ENCODE measurements at regions not wholly inside any gene's neighbourhood (a gene's known extent, or its start where the extent isn't known, plus 50 kb on each side); places are given as distances from the start of the nearest gene placed in this dataset.

DNA sequence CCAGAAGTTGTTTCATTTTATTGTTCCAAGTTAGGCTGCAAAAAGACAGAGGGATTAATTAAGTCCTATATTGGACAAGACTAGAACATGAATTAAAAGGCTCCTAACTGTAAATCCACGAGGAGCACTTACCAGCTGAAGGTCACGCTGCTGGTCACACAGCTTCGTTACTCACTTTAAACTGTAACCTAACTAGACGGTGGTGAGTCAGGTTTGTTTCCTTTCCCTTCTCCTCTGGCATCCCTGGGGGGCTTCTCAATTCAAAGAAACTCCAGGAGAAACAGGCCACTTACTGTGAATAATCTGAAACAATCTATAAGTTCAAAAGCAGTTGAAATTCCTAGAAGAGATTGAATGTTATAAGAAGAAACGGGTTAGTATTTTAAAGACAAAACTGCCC lies 331.4 kb downstream of the BCAT1 start:
- TF ChIP-seq POLR2AphosphoS5 (IDR thresholded peaks at IDR 0.05; ENCODE audit: low read depth) = no peak
- TF ChIP-seq CTCF (IDR thresholded peaks at IDR 0.05; ENCODE audit: insufficient read depth, low read length) = no peak
- TF ChIP-seq GABPA (IDR thresholded peaks at IDR 0.05; ENCODE audit: low read depth) = no peak
- TF ChIP-seq, protein P1, sequence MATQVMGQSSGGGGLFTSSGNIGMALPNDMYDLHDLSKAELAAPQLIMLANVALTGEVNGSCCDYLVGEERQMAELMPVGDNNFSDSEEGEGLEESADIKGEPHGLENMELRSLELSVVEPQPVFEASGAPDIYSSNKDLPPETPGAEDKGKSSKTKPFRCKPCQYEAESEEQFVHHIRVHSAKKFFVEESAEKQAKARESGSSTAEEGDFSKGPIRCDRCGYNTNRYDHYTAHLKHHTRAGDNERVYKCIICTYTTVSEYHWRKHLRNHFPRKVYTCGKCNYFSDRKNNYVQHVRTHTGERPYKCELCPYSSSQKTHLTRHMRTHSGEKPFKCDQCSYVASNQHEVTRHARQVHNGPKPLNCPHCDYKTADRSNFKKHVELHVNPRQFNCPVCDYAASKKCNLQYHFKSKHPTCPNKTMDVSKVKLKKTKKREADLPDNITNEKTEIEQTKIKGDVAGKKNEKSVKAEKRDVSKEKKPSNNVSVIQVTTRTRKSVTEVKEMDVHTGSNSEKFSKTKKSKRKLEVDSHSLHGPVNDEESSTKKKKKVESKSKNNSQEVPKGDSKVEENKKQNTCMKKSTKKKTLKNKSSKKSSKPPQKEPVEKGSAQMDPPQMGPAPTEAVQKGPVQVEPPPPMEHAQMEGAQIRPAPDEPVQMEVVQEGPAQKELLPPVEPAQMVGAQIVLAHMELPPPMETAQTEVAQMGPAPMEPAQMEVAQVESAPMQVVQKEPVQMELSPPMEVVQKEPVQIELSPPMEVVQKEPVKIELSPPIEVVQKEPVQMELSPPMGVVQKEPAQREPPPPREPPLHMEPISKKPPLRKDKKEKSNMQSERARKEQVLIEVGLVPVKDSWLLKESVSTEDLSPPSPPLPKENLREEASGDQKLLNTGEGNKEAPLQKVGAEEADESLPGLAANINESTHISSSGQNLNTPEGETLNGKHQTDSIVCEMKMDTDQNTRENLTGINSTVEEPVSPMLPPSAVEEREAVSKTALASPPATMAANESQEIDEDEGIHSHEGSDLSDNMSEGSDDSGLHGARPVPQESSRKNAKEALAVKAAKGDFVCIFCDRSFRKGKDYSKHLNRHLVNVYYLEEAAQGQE (IDR thresholded peaks at IDR 0.05; ENCODE audit: insufficient replicate concordance, low read depth) = no peak
- no peak for TF ChIP-seq SPI1 (IDR thresholded peaks at IDR 0.05; ENCODE audit: borderline replicate concordance, low read depth)
